CD14-positive monocyte (primary cell): ENCODE measurements at regions not wholly inside any gene's neighbourhood (a gene's known extent, or its start where the extent isn't known, plus 50 kb on each side); places are given as distances from the start of the nearest gene placed in this dataset.

Experiments
- DNase-seq, 3 donors: peaks; one replicate each; pipeline ENCODE4 v3.0.0-alpha.2; 2011 to 2022
- H2AFZ ChIP-seq: 2 replicates; pipeline ENCODE4 v1.6.0; 2012; ENCODE audit warnings: mild to moderate bottlenecking, low read depth, low read length, inconsistent platforms; ENCODE audit not compliant: insufficient read depth, poor library complexity, severe bottlenecking
- H3K27ac ChIP-seq, 2 donors: 1 replicate in 1 of 2; 2 replicates in 1 of 2; pipeline ENCODE4 v1.5.1; 2012 to 2013; ENCODE audit warnings: low read length in 2 of 2, control low read depth in 1 of 2, inconsistent platforms in 1 of 2, low read depth in 1 of 2, mild to moderate bottlenecking in 1 of 2
- H3K27me3 ChIP-seq, 2 donors: one replicate each; pipeline versions ENCODE4 v1.6.0 to v1.6.1; 2011 to 2013; ENCODE audit warnings: low read length in 2 of 2; ENCODE audit not compliant: control insufficient read depth in 2 of 2, insufficient read depth in 2 of 2
- H3K36me3 ChIP-seq, 2 donors: replicated peaks in 1 of 2; 1 replicate in 1 of 2; 2 replicates in 1 of 2; pipeline versions ENCODE4 v1.5.1 to v1.6.1; 2012 to 2013; ENCODE audit warnings: low read length in 2 of 2, control low read depth in 1 of 2, inconsistent platforms in 1 of 2, mild to moderate bottlenecking in 1 of 2; ENCODE audit not compliant: insufficient read depth in 2 of 2, control insufficient read depth in 1 of 2
- H3K4me1 ChIP-seq, 2 donors: 1 replicate in 1 of 2; 2 replicates in 1 of 2; pipeline versions ENCODE4 v1.5.1 to v1.6.1; 2012 to 2013; ENCODE audit warnings: low read length in 2 of 2, control low read depth in 1 of 2, inconsistent platforms in 1 of 2, mild to moderate bottlenecking in 1 of 2, moderate library complexity in 1 of 2; ENCODE audit not compliant: insufficient read depth in 2 of 2, control insufficient read depth in 1 of 2
- H3K4me2 ChIP-seq: replicated peaks from 2 replicates; pipeline ENCODE3; 2012; ENCODE audit warnings: low read length, moderate library complexity, mild to moderate bottlenecking; ENCODE audit not compliant: poor library complexity, severe bottlenecking; ENCODE audit errors: extremely low read depth
- H3K4me3 ChIP-seq, 3 experiments: fragments of 200-600 bp in 1 of 3; sonication (generic) in 1 of 3; replicated peaks in 1 of 3; 1 replicate in 2 of 3; 2 replicates in 1 of 3; pipeline ENCODE4 v1.5.1; 2011 to 2013; ENCODE audit warnings: low read length in 3 of 3, mild to moderate bottlenecking in 3 of 3, control low read depth in 2 of 3, low read depth in 2 of 3, inconsistent platforms in 1 of 3, moderate library complexity in 1 of 3
- H3K79me2 ChIP-seq: 2 replicates; pipeline ENCODE4 v1.6.0; 2012; ENCODE audit warnings: mild to moderate bottlenecking, control low read depth, inconsistent platforms, low read length, moderate library complexity; ENCODE audit not compliant: insufficient read depth
- H3K9ac ChIP-seq: 2 replicates; pipeline ENCODE4 v1.6.0; 2017; ENCODE audit warnings: low read length, mild to moderate bottlenecking; ENCODE audit not compliant: insufficient read depth, poor library complexity, severe bottlenecking
- H3K9me3 ChIP-seq, 2 donors: replicated peaks in 1 of 2; 1 replicate in 1 of 2; 2 replicates in 1 of 2; pipeline versions ENCODE4 v1.5.1 to v1.6.1; 2012 to 2013; ENCODE audit warnings: low read length in 2 of 2, control low read depth in 1 of 2; ENCODE audit not compliant: control insufficient read depth in 1 of 2, insufficient read depth in 1 of 2
- H4K20me1 ChIP-seq: 2 replicates; pipeline ENCODE4 v1.6.0; 2012; ENCODE audit warnings: mild to moderate bottlenecking, low read length, control low read depth, moderate library complexity; ENCODE audit not compliant: insufficient read depth
- H3K27ac Mint-ChIP-seq, 7 donors: one replicate each; pipeline ENCODE4 v1.8.0; 2020; ENCODE audit warnings: mild to moderate bottlenecking in 7 of 7, mixed read lengths in 7 of 7, moderate library complexity in 6 of 7, inconsistent platforms in 2 of 7
- H3K27me3 Mint-ChIP-seq, 3 donors: one replicate each; pipeline ENCODE4 v1.8.0; 2021 to 2022; ENCODE audit warnings: low read depth in 3 of 3, mild to moderate bottlenecking in 3 of 3, mixed read lengths in 3 of 3, moderate library complexity in 3 of 3, inconsistent platforms in 1 of 3
- H3K36me3 Mint-ChIP-seq, 2 donors: one replicate each; pipeline ENCODE4 v1.8.0; 2020; ENCODE audit warnings: mixed read lengths in 2 of 2, inconsistent platforms in 1 of 2, mild to moderate bottlenecking in 1 of 2
- H3K4me1 Mint-ChIP-seq: one replicate; pipeline ENCODE4 v1.8.0; 2020; ENCODE audit warnings: mild to moderate bottlenecking, mixed read lengths
- H3K4me3 Mint-ChIP-seq, 2 donors: one replicate each; pipeline ENCODE4 v1.8.0; 2020; ENCODE audit warnings: mild to moderate bottlenecking in 2 of 2, mixed read lengths in 2 of 2, moderate library complexity in 1 of 2
- H3K9me3 Mint-ChIP-seq, 7 donors: one replicate each; pipeline ENCODE4 v1.8.0; 2020 to 2022; ENCODE audit warnings: mixed read lengths in 7 of 7, mild to moderate bottlenecking in 6 of 7, moderate library complexity in 6 of 7, inconsistent platforms in 2 of 7
- WGBS: methylation state at CpG from one replicate; pipeline ENCODE4 v1.1.5; 2013; ENCODE audit warnings: missing lambda C conversion rate; ENCODE audit not compliant: insufficient coverage; 5-methylcytosine and 5-hydroxymethylcytosine counted together
- intact Hi-C, 2 donors: fragments of 100-400 bp; cut with micrococcal nuclease; formaldehyde crosslinking; loops; one replicate each; pipeline versions ENCODE4 v1.15.0 to v1.15.1; 2023
- TF ChIP-seq, protein P1 (sequence below): fragments of 200-600 bp; IDR thresholded peaks from one replicate; pipeline ENCODE4 v1.8.0; 2022; ENCODE audit warnings: antibody characterized with exemption, mild to moderate bottlenecking

DNA sequence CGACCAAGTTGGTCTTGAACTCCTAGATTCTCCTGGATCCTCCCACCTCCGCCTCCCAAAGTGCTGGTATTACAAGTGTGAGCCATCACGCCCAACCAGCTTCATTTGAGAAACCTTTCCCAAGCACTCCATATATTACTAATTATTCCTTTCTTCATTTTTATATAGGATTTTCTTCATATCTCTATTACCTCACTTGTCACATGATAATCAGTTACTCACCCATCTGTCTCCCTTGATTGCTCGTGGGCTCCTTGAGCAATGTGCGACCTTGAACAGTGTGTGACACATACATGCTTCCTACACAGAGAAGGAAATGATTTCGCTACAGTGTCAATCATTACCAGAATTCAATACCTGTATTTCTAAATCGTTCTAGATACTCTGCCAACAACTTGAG, 110.7 kb upstream of the C2CD4B start:
- H3K4me3 ChIP-seq, result no peak overlapping the region
- H3K9me3 Mint-ChIP-seq, result peaks cover 5 to 16% (median 9%) of the 10 kb centered on the region in 7 donors
- H3K36me3 ChIP-seq, result no peaks in the 10 kb centered on the region
- no peak overlapping the region for H3K27ac Mint-ChIP-seq
- no peak overlapping the region for H2AFZ ChIP-seq
- H4K20me1 ChIP-seq, result no peaks in the 10 kb centered on the region
- TF ChIP-seq, protein P1, sequence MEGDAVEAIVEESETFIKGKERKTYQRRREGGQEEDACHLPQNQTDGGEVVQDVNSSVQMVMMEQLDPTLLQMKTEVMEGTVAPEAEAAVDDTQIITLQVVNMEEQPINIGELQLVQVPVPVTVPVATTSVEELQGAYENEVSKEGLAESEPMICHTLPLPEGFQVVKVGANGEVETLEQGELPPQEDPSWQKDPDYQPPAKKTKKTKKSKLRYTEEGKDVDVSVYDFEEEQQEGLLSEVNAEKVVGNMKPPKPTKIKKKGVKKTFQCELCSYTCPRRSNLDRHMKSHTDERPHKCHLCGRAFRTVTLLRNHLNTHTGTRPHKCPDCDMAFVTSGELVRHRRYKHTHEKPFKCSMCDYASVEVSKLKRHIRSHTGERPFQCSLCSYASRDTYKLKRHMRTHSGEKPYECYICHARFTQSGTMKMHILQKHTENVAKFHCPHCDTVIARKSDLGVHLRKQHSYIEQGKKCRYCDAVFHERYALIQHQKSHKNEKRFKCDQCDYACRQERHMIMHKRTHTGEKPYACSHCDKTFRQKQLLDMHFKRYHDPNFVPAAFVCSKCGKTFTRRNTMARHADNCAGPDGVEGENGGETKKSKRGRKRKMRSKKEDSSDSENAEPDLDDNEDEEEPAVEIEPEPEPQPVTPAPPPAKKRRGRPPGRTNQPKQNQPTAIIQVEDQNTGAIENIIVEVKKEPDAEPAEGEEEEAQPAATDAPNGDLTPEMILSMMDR, result no peak
- no peak overlapping the region for H3K27ac ChIP-seq
- no peak overlapping the region for H3K4me3 Mint-ChIP-seq
- no peaks in the 10 kb centered on the region for H3K4me1 Mint-ChIP-seq
- H3K4me1 ChIP-seq, result no peaks in the 10 kb centered on the region
- no peak overlapping the region for H3K9ac ChIP-seq
- H3K27me3 ChIP-seq, result peaks cover 0 to 2% of the 10 kb centered on the region in 2 donors
- WGBS, result 92% methylated on average over 2 of the region's 7 CpGs
- intact Hi-C loops, result no loop called here
- peaks cover 0 to 8% (median 0%) of the 10 kb centered on the region in 3 donors for H3K27me3 Mint-ChIP-seq
- no peaks in the 10 kb centered on the region for H3K79me2 ChIP-seq
- no peak for DNase-seq
- no peaks in the 10 kb centered on the region for H3K36me3 Mint-ChIP-seq
- H3K4me2 ChIP-seq, result no peak overlapping the region
- H3K9me3 ChIP-seq, result peaks cover 8% of the 10 kb centered on the region in 2 donors

- H3K27ac ChIP-seq, result no peak overlapping the region
- H3K36me3 ChIP-seq, result no peaks in the 10 kb centered on the region
- intact Hi-C loops, result no loop called here
- no peak overlapping the region for H3K4me2 ChIP-seq
- H3K9me3 ChIP-seq, result peaks cover 0 to 3% of the 10 kb centered on the region in 2 donors
- H3K27me3 Mint-ChIP-seq, result peaks cover 0 to 7% (median 0%) of the 10 kb centered on the region in 3 donors
- 73% methylated on average over 1 of the region's 2 CpGs for WGBS
- no peaks in the 10 kb centered on the region for H3K4me1 Mint-ChIP-seq
- no peaks in the 10 kb centered on the region for H3K4me1 ChIP-seq
- no peaks in the 10 kb centered on the region for H4K20me1 ChIP-seq
- H3K9ac ChIP-seq, result no peak overlapping the region
- H3K36me3 Mint-ChIP-seq, result no peaks in the 10 kb centered on the region
- no peak for DNase-seq
- H2AFZ ChIP-seq, result no peak overlapping the region
- H3K4me3 Mint-ChIP-seq, result no peak overlapping the region
- no peak overlapping the region for H3K4me3 ChIP-seq
- H3K27ac Mint-ChIP-seq, result no peak overlapping the region
- no peaks in the 10 kb centered on the region for H3K79me2 ChIP-seq
- peaks cover 0 to 2% of the 10 kb centered on the region in 2 donors for H3K27me3 ChIP-seq
- H3K9me3 Mint-ChIP-seq, result peaks cover 2 to 12% (median 6%) of the 10 kb centered on the region in 7 donors
- TF ChIP-seq, protein P1, result no peak
These were observed 112.8 kb upstream of the C2CD4B start for GRCh38 chr15:62277816-62278394.
